GM21737 (cell line): ENCODE measurements at regions not wholly inside any gene's neighbourhood (a gene's known extent, or its start where the extent isn't known, plus 50 kb on each side); places are given as distances from the start of the nearest gene placed in this dataset.

Source experiments
- ATAC-seq: cut with Tn5 transposase; IDR thresholded peaks from one replicate; pipeline ENCODE4 v1.9.1; 2021; ENCODE audit warnings: mild to moderate bottlenecking, moderate library complexity; ENCODE audit not compliant: unreplicated experiment

DNA sequence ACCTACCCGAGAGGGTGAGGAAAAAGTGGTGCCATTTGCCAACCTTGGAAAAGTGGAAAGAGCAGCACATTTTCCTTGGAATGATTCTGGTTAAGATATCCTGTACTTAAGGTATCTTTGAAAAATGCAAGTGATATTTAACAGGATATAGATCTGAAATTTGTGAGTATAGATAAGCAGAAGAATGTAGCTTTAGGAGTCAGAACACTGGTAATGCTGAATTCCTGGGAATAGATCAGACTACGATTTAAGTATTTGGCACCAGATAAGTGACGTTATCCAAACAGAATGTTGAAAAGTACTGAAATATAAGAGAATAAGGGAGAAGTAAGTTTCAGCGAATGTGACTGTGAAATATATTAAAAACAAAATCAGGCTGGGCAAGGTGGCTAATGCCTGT, 210.1 kb downstream of the PCDH7 start:
- ATAC-seq, result no peak

DNA sequence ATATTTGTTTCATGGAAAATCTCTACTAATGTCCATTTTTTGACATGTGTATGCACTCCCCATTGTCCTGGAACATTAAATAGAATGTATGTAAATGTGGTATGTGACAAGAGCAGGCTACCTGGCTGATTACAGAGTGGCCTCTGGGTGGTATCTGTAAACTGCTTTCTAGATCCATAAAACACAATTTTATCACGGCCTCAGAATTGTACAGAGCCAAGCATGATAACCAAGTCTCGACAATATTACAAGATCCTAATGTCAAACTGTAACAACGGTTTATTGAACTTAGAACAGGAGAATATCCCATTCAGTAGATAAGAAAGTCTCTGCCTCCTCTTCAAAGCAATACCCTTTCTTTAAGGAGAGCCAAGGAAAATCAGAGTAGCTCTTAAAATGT, 212.4 kb downstream of the PCDH7 start:
- no peak for ATAC-seq

DNA sequence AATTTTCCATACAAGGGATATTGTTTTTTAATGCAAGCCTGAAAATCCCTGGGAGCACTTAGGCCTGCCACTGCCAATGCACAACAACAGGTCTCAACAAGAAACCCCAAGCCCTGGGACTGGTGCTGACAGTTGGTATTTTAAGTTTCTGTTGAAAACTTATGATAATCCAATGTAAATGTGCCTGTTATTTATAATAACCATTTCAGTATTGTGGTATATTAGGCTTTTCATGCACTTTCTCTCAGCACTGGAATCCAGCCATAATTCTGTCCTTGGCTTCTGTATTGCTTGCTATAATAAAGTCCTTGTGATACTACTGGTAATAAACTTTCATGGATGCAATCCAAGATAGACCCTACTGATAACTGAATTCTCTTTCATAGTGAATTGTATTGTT, 218.9 kb downstream of the PCDH7 start:
- ATAC-seq, result no peak

DNA sequence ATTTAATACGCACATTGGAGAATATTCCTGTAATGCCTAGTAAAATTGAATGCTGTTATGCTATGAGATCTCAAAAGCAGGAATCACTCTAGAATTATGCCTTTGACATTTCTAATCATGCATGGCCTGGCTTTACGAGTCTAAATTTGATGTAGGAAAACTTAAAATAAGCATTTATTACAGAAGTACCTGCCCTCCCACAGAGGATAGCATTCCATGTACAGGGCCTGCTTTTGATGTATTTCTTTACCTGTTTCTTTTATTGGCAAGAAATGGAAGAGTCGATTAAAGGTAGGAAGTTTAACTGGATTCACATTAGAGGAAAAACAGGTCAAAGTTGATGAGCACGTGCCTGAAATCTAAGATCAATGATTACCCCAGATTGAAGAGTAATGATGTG, 219.5 kb downstream of the PCDH7 start:
- no peak for ATAC-seq

DNA sequence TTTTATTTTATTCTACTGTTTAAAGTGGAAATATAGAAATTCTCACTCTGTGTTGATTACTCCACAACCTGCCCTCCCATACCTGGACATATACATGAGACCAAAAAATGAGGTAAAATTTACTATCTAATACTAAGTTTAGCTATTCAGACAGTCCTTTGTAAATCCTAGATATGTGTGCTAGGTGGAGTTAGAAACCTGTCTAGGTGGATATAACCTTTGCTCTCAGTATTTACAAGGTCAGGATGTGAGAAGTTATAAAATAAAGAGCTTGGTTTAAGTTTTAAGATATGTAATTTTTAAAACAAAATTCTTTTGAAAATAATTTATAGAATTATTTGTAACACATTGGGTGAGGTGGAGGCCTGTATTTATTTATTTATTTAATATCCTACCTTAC, 221.5 kb downstream of the PCDH7 start:
- ATAC-seq, result no peak

DNA sequence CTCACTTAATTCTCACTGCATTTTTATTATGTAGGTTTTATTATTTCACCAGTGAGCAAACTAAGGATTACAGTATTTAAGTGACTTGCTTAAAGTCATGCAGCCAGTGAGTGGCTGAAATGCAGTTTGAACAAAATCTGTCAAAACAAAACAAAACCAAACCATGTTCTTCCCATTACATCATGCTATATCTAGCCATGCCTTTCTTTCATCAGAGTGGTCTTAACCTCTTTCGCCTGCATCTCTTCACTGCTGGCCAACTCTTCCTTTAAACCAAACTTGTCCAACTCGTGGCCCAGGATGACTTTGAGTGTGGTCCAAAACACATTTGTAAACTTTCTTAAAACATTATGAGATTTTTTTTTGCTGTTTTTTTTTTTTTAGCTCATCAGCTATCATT, 223.2 kb downstream of the PCDH7 start:
- no peak for ATAC-seq

DNA sequence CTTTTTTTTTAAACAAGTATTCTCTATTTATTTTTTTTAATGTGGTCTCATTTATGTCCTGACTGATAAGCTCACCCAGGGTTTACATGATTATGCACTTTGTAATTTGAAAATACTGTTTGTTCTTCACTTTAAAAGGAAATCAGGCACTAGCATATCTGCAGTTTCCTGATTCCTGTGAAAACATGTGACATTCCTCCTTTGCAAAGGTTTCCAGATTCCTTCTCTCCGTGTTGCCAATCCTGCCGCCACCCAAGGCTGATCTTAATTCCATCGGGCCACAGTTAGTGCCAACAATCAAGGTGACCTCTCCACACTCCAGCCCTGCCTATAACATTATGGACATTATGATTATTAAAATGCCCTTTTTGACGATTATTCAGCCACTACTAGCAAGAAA, 225.4 kb downstream of the PCDH7 start:
- no peak for ATAC-seq

DNA sequence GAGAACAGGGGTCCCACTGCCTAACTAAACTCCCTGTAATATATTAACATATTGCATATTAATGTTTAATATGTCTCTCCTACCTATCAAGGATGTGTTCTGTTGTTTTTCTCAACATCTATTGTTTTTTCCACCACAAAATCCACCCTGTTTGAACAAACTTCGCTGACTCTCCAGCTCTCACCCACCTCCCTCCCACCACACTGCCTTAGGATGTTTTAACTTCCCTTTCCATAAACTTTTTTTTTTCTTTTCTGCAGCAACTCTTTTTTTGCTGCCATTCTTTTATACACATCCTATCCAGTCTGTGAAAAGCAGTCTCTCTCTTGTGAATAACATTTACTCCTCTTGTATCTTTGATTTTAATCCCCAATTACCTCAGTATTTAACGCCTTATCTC, 226.1 kb downstream of the PCDH7 start:
- ATAC-seq, result no peak

DNA sequence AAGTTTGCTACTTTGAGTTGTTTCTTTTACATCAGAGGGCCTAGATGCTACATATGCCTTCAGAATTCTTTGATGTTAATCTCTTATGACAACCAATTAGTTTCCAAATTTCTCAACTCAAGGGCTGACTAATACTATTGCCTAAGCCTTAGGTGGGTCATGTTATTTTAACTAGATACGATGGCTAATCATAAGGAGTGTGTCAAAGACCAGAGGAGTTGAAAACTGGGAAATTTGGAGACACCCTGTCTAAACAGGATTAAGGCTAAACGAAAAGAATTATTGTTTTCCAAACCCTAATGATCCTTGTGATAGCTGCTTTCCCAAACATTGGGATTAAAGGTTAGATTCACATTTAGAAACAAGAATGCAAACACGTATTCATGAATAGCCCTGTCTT, 228.5 kb downstream of the PCDH7 start:
- no peak for ATAC-seq

DNA sequence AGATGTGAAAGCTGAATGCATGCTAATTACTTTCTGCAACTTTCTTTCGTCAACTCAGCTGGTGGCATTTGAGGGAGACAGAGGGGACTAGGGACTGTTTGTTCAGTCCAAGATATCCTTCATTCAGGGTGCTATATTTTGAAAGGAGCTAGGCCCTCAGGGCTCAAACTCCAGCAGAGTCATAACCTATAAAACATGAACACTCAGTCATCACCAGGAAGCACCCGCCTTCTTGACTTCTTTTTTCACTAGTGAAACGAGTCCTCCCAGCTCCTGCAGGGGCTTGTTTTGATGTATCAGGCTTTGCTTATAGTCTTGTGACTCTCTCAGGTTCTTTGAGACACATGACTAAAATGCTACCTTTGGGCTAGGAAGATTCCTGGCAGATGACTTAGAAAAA, 230.6 kb downstream of the PCDH7 start:
- ATAC-seq, result no peak

DNA sequence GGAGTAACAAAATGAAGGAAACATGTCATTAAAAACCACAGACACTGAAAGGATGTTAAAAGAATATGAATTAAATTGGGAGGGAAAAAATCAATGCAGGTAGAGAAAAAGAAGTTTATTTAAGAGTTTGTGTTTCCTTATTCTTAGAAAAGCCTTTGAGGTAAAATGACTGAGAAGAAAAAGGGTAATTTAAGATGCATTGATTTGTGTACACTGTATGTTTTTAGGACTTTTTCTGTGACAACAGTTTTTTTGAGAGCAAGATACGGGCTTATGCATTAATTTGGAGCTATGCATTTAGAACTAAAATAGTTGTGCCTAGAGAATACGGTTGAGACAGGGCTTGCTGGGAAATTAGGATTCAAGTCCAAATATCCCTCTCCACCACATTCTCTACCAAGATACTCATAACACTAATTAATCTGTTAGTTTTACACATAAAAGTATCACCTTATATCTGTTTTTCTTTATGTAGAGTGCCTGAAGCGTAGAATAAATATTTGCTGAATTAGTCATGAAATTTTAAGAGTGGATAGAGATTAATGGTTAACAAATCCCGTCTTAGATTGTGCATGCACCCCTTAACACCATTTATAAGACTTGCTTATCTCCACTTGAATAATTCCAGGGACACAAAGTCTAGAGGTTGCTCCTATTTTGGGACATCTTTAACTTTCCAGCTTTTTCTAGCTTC, 232.5 kb downstream of the PCDH7 start:
- ATAC-seq, result no peak

DNA sequence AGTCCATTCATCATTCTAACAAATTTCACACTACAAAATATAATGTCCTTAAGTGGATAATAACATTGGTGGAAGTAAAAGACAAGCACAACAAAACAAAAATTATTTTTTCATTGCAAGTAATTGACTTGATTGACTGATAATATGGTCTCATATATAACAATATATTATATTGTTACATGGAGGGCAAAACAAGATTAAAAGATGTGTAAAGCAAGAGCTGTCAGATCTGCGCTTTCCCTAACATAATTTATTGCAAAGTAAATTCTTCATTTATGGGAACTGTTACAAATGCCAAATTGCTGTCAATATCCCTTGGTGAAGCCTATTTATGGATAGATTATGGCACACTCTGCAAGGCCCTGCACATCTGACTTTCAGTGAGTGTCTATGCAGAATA, 233.6 kb downstream of the PCDH7 start:
- no peak for ATAC-seq

DNA sequence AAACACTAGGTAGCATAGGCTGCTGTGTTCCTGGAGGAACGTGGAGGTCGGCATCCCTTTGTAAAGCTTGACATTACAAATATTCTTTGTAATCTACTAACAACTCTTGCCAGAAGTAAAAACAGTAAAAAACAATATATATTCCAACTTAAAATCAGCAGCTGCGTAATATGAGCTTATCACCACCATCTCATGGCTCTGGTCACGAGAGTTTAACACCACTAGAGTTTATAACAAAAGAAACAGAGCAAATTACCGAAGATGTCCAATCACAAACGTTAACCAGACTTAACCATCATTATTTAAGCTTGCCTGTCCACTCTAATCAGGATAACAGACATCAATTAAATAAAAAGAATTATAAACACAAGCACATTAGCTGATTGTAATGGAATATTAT, 236.7 kb downstream of the PCDH7 start:
- no peak for ATAC-seq

DNA sequence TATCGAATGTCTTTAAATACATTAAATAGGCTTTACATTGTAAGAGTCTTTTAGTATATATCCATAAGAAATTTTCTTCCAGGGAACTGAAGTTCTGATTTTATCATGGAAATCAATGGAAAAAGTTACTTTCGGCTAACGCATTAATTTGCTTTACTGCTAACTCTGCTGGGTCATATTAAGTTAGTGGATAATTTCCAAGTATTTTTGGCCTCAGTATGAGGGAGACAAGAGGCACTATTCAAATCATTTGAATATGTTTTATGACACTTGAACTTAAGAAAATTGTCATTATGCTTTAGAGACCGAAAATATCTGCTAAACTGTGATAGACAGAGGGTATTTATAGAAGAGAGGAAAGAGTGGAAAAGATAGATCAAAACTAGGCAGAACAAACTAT, 237.5 kb downstream of the PCDH7 start:
- no peak for ATAC-seq

DNA sequence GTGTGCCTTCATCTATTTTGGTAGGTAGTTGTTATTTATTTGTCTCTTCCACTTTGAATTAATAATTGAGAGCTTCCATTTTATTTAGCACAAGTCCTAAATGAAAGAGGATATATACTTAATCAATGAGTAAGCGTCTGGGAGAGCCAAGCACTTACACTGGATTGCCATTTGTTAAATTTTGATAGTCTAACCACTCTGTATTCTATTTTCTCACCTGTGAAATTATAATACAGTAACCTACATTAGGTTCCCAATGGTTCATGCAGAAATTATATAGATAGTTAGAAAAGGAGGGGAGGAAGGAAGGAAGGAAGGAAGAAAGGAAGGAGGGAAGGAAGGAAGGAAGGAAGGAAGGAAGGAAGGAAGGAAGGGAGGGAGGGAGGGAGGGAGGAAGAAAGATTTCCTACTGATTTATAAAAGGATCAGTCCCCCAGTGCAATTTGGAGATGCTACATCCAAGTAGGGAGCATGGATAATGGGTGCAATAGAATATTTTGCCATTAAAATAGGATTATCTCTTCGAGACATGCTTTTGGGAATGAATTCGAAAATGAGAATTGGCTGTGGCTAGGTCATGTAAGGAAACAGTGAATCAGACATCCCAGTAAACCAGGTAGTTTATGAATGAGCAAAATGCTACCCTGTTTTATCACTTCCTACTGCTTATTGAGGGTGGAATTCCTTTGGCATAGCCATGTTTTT, 239.8 kb downstream of the PCDH7 start:
- no peak for ATAC-seq

DNA sequence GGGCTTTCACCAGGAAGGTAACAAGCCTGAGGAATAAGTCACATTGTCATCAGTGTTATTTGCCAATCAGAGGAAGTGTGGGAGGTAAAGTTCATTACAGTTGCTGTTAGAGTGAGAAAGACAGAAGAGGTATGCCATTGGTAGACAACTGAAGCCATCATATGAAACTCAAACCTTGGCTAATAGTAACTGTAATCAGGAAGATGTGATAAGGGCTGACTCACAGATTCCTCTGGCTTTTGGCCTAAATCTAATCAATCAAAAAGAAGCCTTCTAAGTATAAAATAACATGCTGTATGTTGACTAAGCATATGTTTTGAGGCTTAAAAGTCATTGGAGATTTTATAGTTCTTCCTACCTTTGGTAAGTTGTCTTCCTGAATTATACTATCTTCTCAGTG, 242.8 kb downstream of the PCDH7 start:
- ATAC-seq, result no peak

DNA sequence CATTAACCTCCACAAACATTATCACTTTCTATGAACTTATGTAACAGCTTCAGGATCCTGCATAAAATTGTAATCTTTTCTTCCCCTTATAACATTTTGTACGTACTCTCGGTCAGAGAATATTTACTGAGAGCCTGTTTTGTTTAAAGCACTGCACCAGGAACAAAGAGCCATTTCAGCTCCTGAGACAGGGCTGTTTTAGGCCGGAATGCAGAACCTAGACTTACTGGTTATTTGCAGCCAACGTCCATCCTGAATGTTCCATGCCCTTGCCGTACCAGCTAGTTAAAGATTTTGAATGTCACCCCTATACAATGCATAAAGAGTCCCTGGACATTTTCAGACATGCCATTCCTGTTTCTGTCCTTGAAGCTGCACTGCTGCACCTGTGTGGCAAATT, 248.8 kb downstream of the PCDH7 start:
- ATAC-seq, result no peak

DNA sequence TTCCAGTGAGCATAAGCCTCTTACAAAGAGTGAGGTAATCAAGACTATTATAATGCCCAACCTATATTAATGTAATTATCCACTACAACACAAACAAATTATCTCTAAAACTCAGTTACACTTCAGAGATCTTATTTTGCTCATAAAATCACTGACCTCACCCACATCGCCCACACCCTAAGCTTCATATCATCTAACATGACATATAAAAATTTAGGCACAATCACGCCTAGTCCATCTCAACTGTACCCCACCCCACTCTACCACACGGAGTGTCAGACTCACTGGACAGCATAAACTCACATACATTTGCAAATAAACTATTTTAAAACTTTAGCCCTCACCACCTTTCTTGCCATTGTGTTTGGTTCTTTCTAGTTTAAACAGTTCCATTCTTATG, 252.4 kb downstream of the PCDH7 start:
- no peak for ATAC-seq

DNA sequence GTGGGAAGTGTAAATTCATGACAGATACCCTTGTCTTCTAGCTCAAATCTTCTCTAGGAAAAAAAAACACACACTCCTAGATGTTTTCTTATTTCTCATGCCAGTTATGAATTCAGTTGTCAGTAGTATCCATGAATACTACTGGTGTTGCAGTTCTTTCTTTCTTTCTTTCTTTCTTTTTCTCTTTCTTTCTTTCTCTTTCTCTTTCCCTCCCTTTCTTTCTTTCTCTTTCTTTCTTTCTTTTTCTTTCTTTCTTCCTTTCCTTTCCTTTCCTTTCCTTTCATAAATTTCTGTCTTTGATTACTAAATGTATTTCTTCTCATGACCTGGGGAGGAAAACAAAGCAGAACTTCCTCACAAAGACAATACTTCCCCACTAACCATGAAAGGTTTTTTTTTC, 253.8 kb downstream of the PCDH7 start:
- ATAC-seq, result no peak

DNA sequence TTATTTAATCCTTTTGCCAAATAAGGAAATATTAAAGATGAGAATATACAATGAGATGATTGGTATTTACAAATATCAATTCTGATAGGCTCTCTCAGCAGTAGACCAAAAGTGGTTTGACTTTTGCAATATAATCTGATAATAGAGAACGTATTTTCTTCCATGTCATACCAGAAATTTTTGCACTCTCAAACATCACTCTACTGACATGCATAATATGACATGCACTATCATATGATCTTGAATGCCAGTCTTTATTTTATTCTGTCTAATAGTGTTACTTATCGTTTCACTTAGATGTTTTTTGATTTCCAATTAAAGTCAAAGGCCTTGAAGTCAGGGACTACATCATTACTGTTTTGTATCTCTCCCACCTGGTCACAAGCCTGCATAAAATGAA, 259.2 kb downstream of the PCDH7 start:
- ATAC-seq, result no peak

DNA sequence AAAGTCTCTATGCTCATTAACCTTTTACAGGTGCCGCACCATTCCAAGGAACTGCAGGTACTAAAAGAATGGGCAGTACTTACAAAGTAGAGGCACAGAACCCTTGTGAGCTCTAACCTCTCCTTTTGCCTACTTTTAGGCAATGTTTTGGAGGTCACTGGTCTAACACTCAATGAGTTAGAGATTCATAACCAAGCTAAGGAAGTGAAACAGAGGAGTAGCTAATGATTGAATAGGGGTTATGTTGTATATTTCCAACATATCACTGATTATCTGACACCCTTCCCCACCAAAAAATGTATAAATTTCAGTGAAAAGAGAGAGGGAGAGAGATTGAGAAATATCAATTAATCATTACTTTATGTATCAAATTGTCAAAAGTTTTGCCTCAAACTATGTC, 269.3 kb downstream of the PCDH7 start:
- ATAC-seq, result no peak

DNA sequence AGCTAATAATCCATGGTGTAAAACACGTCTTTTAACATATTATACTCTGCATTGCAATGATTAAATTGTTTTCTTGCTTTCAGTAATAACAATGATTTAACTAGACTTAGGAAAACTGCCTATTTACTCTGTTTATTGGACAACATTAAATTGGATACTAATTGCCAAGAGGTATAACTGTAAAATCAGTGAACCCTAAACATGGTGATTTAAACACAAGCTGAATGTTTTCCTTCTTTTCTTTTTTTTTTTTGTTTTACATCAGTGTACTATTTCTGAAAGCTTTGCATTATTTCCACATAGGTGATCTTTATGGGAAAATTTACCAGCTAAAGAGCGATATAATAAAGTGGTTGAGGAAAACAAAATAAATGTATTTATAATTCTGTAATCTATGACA, 276.7 kb downstream of the PCDH7 start:
- no peak for ATAC-seq

DNA sequence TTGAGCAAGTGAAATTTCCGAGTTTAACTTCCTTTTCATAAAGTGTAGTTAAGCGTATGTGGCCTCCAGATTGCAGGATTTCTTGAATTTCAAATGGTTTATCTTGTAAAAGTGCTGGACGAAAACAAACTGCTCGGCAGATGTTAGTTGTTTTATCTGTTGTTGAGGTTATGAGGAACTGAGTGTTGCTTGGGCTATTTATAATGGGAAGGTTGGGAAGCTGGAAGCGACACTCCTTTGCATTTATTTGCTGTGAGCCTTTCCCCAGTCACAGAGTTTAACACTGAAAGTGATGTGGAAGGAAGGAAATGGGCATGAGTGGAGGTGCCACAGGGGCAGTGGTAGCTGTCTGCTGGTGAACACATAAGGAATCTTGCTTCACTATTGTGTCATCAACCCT, 284.9 kb downstream of the PCDH7 start:
- ATAC-seq, result no peak
